H9 (cell line): ENCODE measurements at regions not wholly inside any gene's neighbourhood (a gene's known extent, or its start where the extent isn't known, plus 50 kb on each side); places are given as distances from the start of the nearest gene placed in this dataset.

ENCODE experiments used
- DNase-seq: peaks from one replicate; pipeline ENCODE4 v3.0.0-alpha.2; 2017
- H2AFZ ChIP-seq: one replicate; pipeline ENCODE4 v1.6.1; 2013; ENCODE audit warnings: mild to moderate bottlenecking, low read length, control low read depth, moderate library complexity
- H2AK5ac ChIP-seq: 2 replicates; pipeline ENCODE4 v1.6.1; 2013; ENCODE audit warnings: low read length, control low read depth, mixed read lengths; ENCODE audit not compliant: insufficient read length
- H2BK120ac ChIP-seq: one replicate; pipeline ENCODE4 v1.6.1; 2013; ENCODE audit warnings: low read depth, mild to moderate bottlenecking, low read length, control low read depth, inconsistent platforms; ENCODE audit not compliant: poor library complexity, severe bottlenecking
- H2BK12ac ChIP-seq: 2 replicates; pipeline ENCODE4 v1.6.1; 2013; ENCODE audit warnings: low read length, control low read depth, mixed read lengths, low read depth; ENCODE audit not compliant: insufficient read length
- H2BK15ac ChIP-seq: 2 replicates; pipeline ENCODE4 v1.6.1; 2013; ENCODE audit warnings: low read depth, low read length, control low read depth
- H2BK20ac ChIP-seq: one replicate; pipeline ENCODE4 v1.6.1; 2013; ENCODE audit warnings: low read depth, mild to moderate bottlenecking, low read length, control low read depth, inconsistent platforms; ENCODE audit not compliant: poor library complexity, severe bottlenecking
- H2BK5ac ChIP-seq: 2 replicates; pipeline ENCODE4 v1.6.1; 2013; ENCODE audit warnings: low read length, control low read depth, mixed read lengths; ENCODE audit not compliant: insufficient read length
- H3K14ac ChIP-seq: 2 replicates; pipeline ENCODE4 v1.6.1; 2013; ENCODE audit warnings: low read length, control low read depth; ENCODE audit not compliant: insufficient read depth
- H3K18ac ChIP-seq: 2 replicates; pipeline ENCODE4 v1.6.1; 2013; ENCODE audit warnings: low read depth, mild to moderate bottlenecking, mixed read lengths, low read length, control low read depth; ENCODE audit not compliant: insufficient read length
- H3K23ac ChIP-seq: 2 replicates; pipeline ENCODE4 v1.6.1; 2013; ENCODE audit warnings: low read length, control low read depth, mixed read lengths, low read depth; ENCODE audit not compliant: insufficient read length
- H3K23me2 ChIP-seq: 2 replicates; pipeline ENCODE4 v1.6.1; 2013; ENCODE audit warnings: low read depth, mild to moderate bottlenecking, mixed read lengths, low read length, control low read depth; ENCODE audit not compliant: insufficient read length, poor library complexity, severe bottlenecking
- H3K27ac ChIP-seq: 2 replicates; pipeline ENCODE4 v1.5.1; 2013; ENCODE audit warnings: low read length, control low read depth, mixed read lengths, low read depth; ENCODE audit not compliant: insufficient read length
- H3K27me3 ChIP-seq: 2 replicates; pipeline ENCODE4 v1.6.1; 2013; ENCODE audit warnings: low read length, control low read depth, inconsistent platforms; ENCODE audit not compliant: insufficient read depth
- H3K4ac ChIP-seq: 2 replicates; pipeline ENCODE4 v1.6.1; 2013; ENCODE audit warnings: low read depth, mild to moderate bottlenecking, control low read depth, inconsistent platforms, low read length, moderate library complexity
- H3K4me1 ChIP-seq: 2 replicates; pipeline ENCODE4 v1.6.1; 2013; ENCODE audit warnings: low read length, control low read depth, inconsistent platforms; ENCODE audit not compliant: insufficient read depth
- H3K4me2 ChIP-seq: 2 replicates; pipeline ENCODE4 v1.6.1; 2013; ENCODE audit warnings: low read length, control low read depth, mixed read lengths; ENCODE audit not compliant: insufficient read length, insufficient read depth
- H3K56ac ChIP-seq: 2 replicates; pipeline ENCODE4 v1.6.1; 2013; ENCODE audit warnings: low read depth, mild to moderate bottlenecking, mixed read lengths, low read length, control low read depth; ENCODE audit not compliant: insufficient read length
- H3K79me1 ChIP-seq: 2 replicates; pipeline ENCODE4 v1.6.1; 2013; ENCODE audit warnings: low read depth, mild to moderate bottlenecking, moderate library complexity, low read length, control low read depth, inconsistent platforms; ENCODE audit not compliant: insufficient read depth, poor library complexity, severe bottlenecking
- H3K79me2 ChIP-seq: 2 replicates; pipeline ENCODE4 v1.6.1; 2013; ENCODE audit warnings: low read length, control low read depth, inconsistent platforms; ENCODE audit not compliant: insufficient read depth
- H3K9ac ChIP-seq: 2 replicates; pipeline ENCODE4 v1.6.1; 2013; ENCODE audit warnings: low read length, control low read depth, mixed read lengths; ENCODE audit not compliant: insufficient read length; ENCODE audit errors: extremely low read depth
- H3K9me3 ChIP-seq: one replicate; pipeline ENCODE4 v1.6.1; 2013; ENCODE audit warnings: low read depth, low read length, inconsistent platforms; ENCODE audit not compliant: control insufficient read depth
- H3T11ph ChIP-seq: one replicate; pipeline ENCODE4 v1.6.1; 2013; ENCODE audit warnings: mild to moderate bottlenecking, low read length, control low read depth, inconsistent platforms
- H4K20me1 ChIP-seq: one replicate; pipeline ENCODE4 v1.6.1; 2013; ENCODE audit not compliant: control insufficient read depth, insufficient read length, insufficient read depth
- H4K5ac ChIP-seq: 2 replicates; pipeline ENCODE4 v1.6.1; 2013; ENCODE audit warnings: low read depth, mild to moderate bottlenecking, mixed read lengths, low read length, control low read depth; ENCODE audit not compliant: insufficient read length
- H4K8ac ChIP-seq: replicated peaks from 2 replicates; pipeline ENCODE4 v1.6.1; 2013; ENCODE audit warnings: low read length, control low read depth, mixed read lengths, low read depth; ENCODE audit not compliant: insufficient read length
- H4K91ac ChIP-seq: 2 replicates; pipeline ENCODE4 v1.6.1; 2013; ENCODE audit warnings: low read depth, mild to moderate bottlenecking, moderate library complexity, mixed read lengths, low read length, control low read depth; ENCODE audit not compliant: insufficient read length
- H3K27ac Mint-ChIP-seq, 3 experiments: 2 replicates in 2 of 3; 3 replicates in 1 of 3; pipeline ENCODE4 v1.8.0; 2020 to 2021; ENCODE audit warnings: mixed read lengths in 3 of 3, mild to moderate bottlenecking in 1 of 3, moderate library complexity in 1 of 3
- H3K27me3 Mint-ChIP-seq: 2 replicates; pipeline ENCODE4 v1.8.0; 2021; ENCODE audit warnings: low read depth, mild to moderate bottlenecking, moderate library complexity, mixed read lengths
- H3K36me3 Mint-ChIP-seq, 3 experiments: 2 replicates in 2 of 3; 3 replicates in 1 of 3; pipeline ENCODE4 v1.8.0; 2020 to 2021; ENCODE audit warnings: low read depth in 3 of 3, mixed read lengths in 3 of 3; ENCODE audit not compliant: insufficient read depth in 1 of 3
- H3K4me1 Mint-ChIP-seq, 2 experiments: 2 replicates each; pipeline ENCODE4 v1.8.0; 2020; ENCODE audit warnings: mixed read lengths in 2 of 2
- H3K4me3 Mint-ChIP-seq, 2 experiments: 2 replicates in 1 of 2; 3 replicates in 1 of 2; pipeline ENCODE4 v1.8.0; 2020 to 2021; ENCODE audit warnings: mild to moderate bottlenecking in 2 of 2, mixed read lengths in 2 of 2, moderate library complexity in 1 of 2
- H3K9me3 Mint-ChIP-seq, 2 experiments: 2 replicates in 1 of 2; 3 replicates in 1 of 2; pipeline ENCODE4 v1.8.0; 2020; ENCODE audit warnings: mild to moderate bottlenecking in 2 of 2, mixed read lengths in 2 of 2, moderate library complexity in 1 of 2
- CTCF ChIP-seq: fragments of 200-600 bp; sonication (generic); conservative IDR thresholded peaks from 3 replicates; pipeline ENCODE4 v1.8.0; 2021; ENCODE audit warnings: antibody characterized with exemption, mild to moderate bottlenecking
- WGBS: extraction: QIAGEN DNeasy Blood & Tissue Kit; methylation state at CpG from one replicate; pipeline ENCODE4 v1.1.7; 2013; ENCODE audit warnings: missing lambda C conversion rate, low lambda C conversion rate, mixed read lengths; ENCODE audit not compliant: insufficient read length; ENCODE audit errors: extremely low coverage; 5-methylcytosine and 5-hydroxymethylcytosine counted together

- H3K4me2 ChIP-seq, result no peak overlapping the region
- no peak overlapping the region for H2BK120ac ChIP-seq
- no peak overlapping the region for H2BK20ac ChIP-seq
- H2AK5ac ChIP-seq, result no peak overlapping the region
- no peaks in the 10 kb centered on the region for H3K79me2 ChIP-seq
- no peak overlapping the region for H4K8ac ChIP-seq
- Mint-ChIP-seq H3K27ac (no peak overlapping the region), H3K4me3 (no peak overlapping the region), H3K27me3 (no peaks in the 10 kb centered on the region), H3K9me3 (peaks cover 5 to 13% of the 10 kb centered on the region in 2 experiments), H3K36me3 (peaks cover 3 to 16% (median 9%) of the 10 kb centered on the region in 3 experiments; a peak in 6 of 7 replicates), H3K4me1 (peaks cover 13 to 16% of the 10 kb centered on the region in 2 experiments)
- H3K18ac ChIP-seq, result no peak overlapping the region
- DNase-seq, result no peak
- WGBS, result no CpG with 5 or more reads among the region's 1 CpG
- H2BK15ac ChIP-seq, result no peak overlapping the region
- H4K91ac ChIP-seq, result no peak overlapping the region
- H3K27me3 ChIP-seq, result no peaks in the 10 kb centered on the region
- H2AFZ ChIP-seq, result no peak overlapping the region
- H4K20me1 ChIP-seq, result no peaks in the 10 kb centered on the region
- no peak overlapping the region for H2BK5ac ChIP-seq
- H3K14ac ChIP-seq, result no peak overlapping the region
- no peak overlapping the region for H2BK12ac ChIP-seq
- H3K23ac ChIP-seq, result no peak overlapping the region
- no peak overlapping the region for H3K27ac ChIP-seq
- H4K5ac ChIP-seq, result no peak overlapping the region
- TF ChIP-seq CTCF, result no peak
- no peak overlapping the region for H3K4ac ChIP-seq
- no peak overlapping the region for H3K9ac ChIP-seq
- H3K79me1 ChIP-seq, result no peaks in the 10 kb centered on the region
- no peak overlapping the region for H3T11ph ChIP-seq
- no peaks in the 10 kb centered on the region; the same call in 1 of the 2 replicates for H3K4me1 ChIP-seq
- no peak overlapping the region for H3K56ac ChIP-seq
- H3K9me3 ChIP-seq, result no peaks in the 10 kb centered on the region
- no peaks in the 10 kb centered on the region for H3K23me2 ChIP-seq
Measured at GRCh38 chr16:72406390-72406789, 234.4 kb upstream of the PMFBP1 start.
